ENCODE measurements at regions not wholly inside any gene's neighbourhood (a gene's known extent, or its start where the extent isn't known, plus 50 kb on each side); places are given as distances from the start of the nearest gene placed in this dataset.

DNA sequence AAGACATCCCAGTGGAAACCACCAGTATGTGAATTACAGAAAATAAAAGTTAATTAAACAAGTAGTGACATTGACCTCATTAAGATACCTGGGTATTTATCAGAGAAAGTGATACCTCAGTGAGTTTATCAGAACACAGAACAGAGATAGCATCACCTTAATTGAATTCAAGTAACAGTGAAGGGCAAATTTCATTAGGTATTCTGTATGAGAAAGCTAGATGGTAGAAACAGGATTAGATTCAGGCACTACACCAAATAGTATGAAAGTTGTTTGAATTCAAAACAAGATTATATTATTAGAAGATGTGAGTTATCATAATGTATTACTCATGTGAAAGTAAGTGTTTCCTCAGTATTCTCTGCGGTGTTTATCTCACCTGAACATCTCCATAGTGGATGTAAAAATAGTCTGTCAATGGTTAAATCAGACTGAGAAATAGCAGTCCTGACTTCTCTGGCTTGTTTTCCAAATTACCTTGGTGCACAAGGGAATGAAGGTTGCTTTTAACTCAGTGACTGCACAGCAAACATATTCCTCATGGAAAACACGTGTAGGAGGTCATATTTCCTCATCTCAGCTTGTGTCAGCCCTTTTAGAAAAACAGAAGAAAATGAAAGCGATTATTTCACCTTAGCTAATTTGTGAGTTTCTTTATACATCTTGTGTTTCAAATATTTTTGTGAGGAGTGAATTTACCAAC, 79.9 kb upstream of the PCDH18 start:
- TF ChIP-seq, protein P1, sequence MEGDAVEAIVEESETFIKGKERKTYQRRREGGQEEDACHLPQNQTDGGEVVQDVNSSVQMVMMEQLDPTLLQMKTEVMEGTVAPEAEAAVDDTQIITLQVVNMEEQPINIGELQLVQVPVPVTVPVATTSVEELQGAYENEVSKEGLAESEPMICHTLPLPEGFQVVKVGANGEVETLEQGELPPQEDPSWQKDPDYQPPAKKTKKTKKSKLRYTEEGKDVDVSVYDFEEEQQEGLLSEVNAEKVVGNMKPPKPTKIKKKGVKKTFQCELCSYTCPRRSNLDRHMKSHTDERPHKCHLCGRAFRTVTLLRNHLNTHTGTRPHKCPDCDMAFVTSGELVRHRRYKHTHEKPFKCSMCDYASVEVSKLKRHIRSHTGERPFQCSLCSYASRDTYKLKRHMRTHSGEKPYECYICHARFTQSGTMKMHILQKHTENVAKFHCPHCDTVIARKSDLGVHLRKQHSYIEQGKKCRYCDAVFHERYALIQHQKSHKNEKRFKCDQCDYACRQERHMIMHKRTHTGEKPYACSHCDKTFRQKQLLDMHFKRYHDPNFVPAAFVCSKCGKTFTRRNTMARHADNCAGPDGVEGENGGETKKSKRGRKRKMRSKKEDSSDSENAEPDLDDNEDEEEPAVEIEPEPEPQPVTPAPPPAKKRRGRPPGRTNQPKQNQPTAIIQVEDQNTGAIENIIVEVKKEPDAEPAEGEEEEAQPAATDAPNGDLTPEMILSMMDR (IDR thresholded peaks at IDR 0.05; ENCODE audit: borderline replicate concordance, extremely low read depth, low read length, poor library complexity, severe bottlenecking) = no peak
- TF ChIP-seq EZH2 (IDR thresholded peaks at IDR 0.05; ENCODE audit: borderline replicate concordance, low read depth, low read length, severe bottlenecking) = no peak
